GM12878 (cell line): ENCODE measurements at regions not wholly inside any gene's neighbourhood (a gene's known extent, or its start where the extent isn't known, plus 50 kb on each side); places are given as distances from the start of the nearest gene placed in this dataset.

Source experiments
- ATAC-seq: fragments of 200-7000 bp; cut with Tn5 transposase; 3 replicates; pipeline ENCODE4 v1.9.1; 2020; ENCODE audit warnings: mild to moderate bottlenecking, moderate library complexity
- BruUV-seq: library from RNA; stranded (reverse); fragments of 400-500 nt; replicated peaks from 2 replicates; lab custom pipeline; 2021; lab: Mats Ljungman, UMichigan
- CTCF ChIA-PET: fragments of 300-600 bp; sonication (Branson Sonifier 250); formaldehyde crosslinking; extraction: SDS; loops from one replicate; lab custom pipeline; 2021; ENCODE audit warnings: inconsistent platforms; lab: Yijun Ruan, JAX
- POLR2A ChIA-PET: fragments of 350-600 bp; formaldehyde crosslinking; extraction: SDS; loops from one replicate; lab custom pipeline; 2021; ENCODE audit warnings: inconsistent platforms; lab: Charles Lee
- RAD21 ChIA-PET: fragments of 300-600 bp; sonication (Branson Sonifier 250); formaldehyde crosslinking; loops from one replicate; lab custom pipeline; 2023; ENCODE audit warnings: antibody characterized with exemption; ENCODE audit not compliant: unreplicated experiment; lab: Charles Lee
- SMC1A ChIA-PET: fragments of 300-600 bp; sonication (Branson Sonifier 250); formaldehyde crosslinking; loops from one replicate; lab custom pipeline; 2023; ENCODE audit not compliant: unreplicated experiment, uncharacterized antibody; lab: Charles Lee
- DNase-seq: peaks from one replicate; pipeline ENCODE4 v3.0.0-alpha.2; 2011; ENCODE audit warnings: low read depth, low spot score
- FAIRE-seq: peaks from 3 replicates; lab custom pipeline; 2011; peaks lifted over from hg19 to GRCh38; lab: Jason Lieb, UNC
- H2AFZ ChIP-seq: 2 replicates; pipeline ENCODE4 v1.6.0; 2011; ENCODE audit warnings: low read depth, low read length, control low read depth; ENCODE audit not compliant: control insufficient read depth
- H3K27ac ChIP-seq: 2 replicates; pipeline ENCODE4 v1.5.1; 2011; ENCODE audit warnings: control low read depth; ENCODE audit not compliant: control insufficient read depth, insufficient read depth
- H3K27me3 ChIP-seq, 2 experiments: replicated peaks in 1 of 2; 2 replicates each; pipeline versions ENCODE4 v1.6.0 to v1.6.1; 2011; ENCODE audit warnings: low read length in 1 of 2; ENCODE audit not compliant: control insufficient read depth in 2 of 2, insufficient read depth in 2 of 2
- H3K36me3 ChIP-seq, 2 experiments: 2 replicates each; pipeline ENCODE4 v1.5.1; 2011; ENCODE audit warnings: low read length in 1 of 2; ENCODE audit not compliant: control insufficient read depth in 2 of 2, insufficient read depth in 2 of 2
- H3K4me1 ChIP-seq: 2 replicates; pipeline ENCODE4 v1.6.1; 2011; ENCODE audit warnings: mild to moderate bottlenecking, low read length, moderate library complexity, mixed read lengths; ENCODE audit not compliant: control insufficient read depth, insufficient read depth
- H3K4me2 ChIP-seq: 2 replicates; pipeline ENCODE4 v1.6.0; 2011; ENCODE audit warnings: control low read depth; ENCODE audit not compliant: control insufficient read depth, insufficient read depth
- H3K4me3 ChIP-seq: fragments of 200-600 bp; sonication (generic); 2 replicates; pipeline ENCODE4 v1.5.1; 2016
- H3K79me2 ChIP-seq: 2 replicates; pipeline ENCODE4 v1.6.0; 2011; ENCODE audit warnings: low read length; ENCODE audit not compliant: control insufficient read depth, insufficient read depth
- H3K9ac ChIP-seq: 2 replicates; pipeline ENCODE4 v1.8.0; 2011; ENCODE audit warnings: low read length, control low read depth, mixed read lengths; ENCODE audit not compliant: control insufficient read depth, insufficient read depth
- H3K9me3 ChIP-seq: replicated peaks from 3 replicates; pipeline ENCODE4 v1.5.1; 2011; ENCODE audit warnings: mild to moderate bottlenecking, low read length; ENCODE audit not compliant: control insufficient read depth, insufficient read depth
- H4K20me1 ChIP-seq: 2 replicates; pipeline ENCODE4 v1.6.0; 2011; ENCODE audit not compliant: control insufficient read depth, insufficient read depth
- TCF12 ChIP-seq: IDR thresholded peaks from 2 replicates; pipeline ENCODE4 v1.6.1; 2011; ENCODE audit warnings: low read depth, mild to moderate bottlenecking, low read length
- TCF3 ChIP-seq: IDR thresholded peaks from 2 replicates; pipeline ENCODE4 v1.6.1; 2012; ENCODE audit warnings: low read depth, mild to moderate bottlenecking, low read length, borderline replicate concordance; ENCODE audit not compliant: insufficient read depth
- WGBS: methylation state at CpG from one replicate; pipeline ENCODE4 v1.1.6; 2016; ENCODE audit warnings: low lambda C conversion rate; ENCODE audit not compliant: insufficient replicate concordance, insufficient coverage; ENCODE audit errors: missing lambda C conversion rate; 5-methylcytosine and 5-hydroxymethylcytosine counted together
- in situ Hi-C: fragments of 300-500 bp; cut with MboI; formaldehyde crosslinking; loops from 9 replicates; pipeline ENCODE4 v1.14.3; 2018; ENCODE audit warnings: mixed read lengths
- intact Hi-C: fragments of 100-400 bp; cut with micrococcal nuclease; formaldehyde crosslinking; loops from one replicate; pipeline ENCODE4 v1.14.2; 2022; ENCODE audit not compliant: unreplicated experiment

DNA sequence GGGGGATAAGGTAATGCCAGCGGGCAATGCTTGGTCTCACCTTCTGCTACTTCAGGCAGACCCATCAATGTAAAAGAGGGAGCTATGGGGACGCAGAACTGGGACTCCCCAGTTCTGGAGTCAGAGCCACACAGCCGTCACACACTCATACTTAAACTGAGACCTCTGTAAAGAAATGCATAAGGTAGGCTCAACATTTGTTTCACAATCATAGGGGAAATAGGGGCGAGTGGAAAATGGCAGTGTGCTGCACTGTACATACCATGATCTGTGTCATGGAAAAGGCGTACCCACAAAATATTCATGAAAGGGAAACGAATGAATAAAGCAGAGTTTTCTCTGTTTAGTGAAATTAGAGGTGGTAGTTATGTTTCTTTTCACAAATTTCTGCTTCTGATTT lies 318.0 kb upstream of the NPVF start:
- intact Hi-C loops: no loop called here
- RAD21 ChIA-PET: no interaction called here
- H3K9me3 ChIP-seq: no peaks in the 10 kb centered on the region
- CTCF ChIA-PET: no interaction called here
- ATAC-seq (no peak), DNase-seq (no peak), FAIRE-seq (no peak)
- H3K4me3 ChIP-seq: no peak overlapping the region
- no peak overlapping the region for H2AFZ ChIP-seq
- WGBS: 30% methylated on average over 6 of the region's 6 CpGs
- peaks cover 5 to 6% of the 10 kb centered on the region in 2 experiments for H3K27me3 ChIP-seq
- no peak overlapping the region for H3K9ac ChIP-seq
- no TSS peak for BruUV-seq
- no peak overlapping the region for H3K4me2 ChIP-seq
- no peaks in the 10 kb centered on the region for H4K20me1 ChIP-seq
- POLR2A ChIA-PET: no interaction called here
- no peaks in the 10 kb centered on the region for H3K36me3 ChIP-seq
- H3K79me2 ChIP-seq: no peaks in the 10 kb centered on the region
- in situ Hi-C loops: no loop called here
- no peaks in the 10 kb centered on the region for H3K4me1 ChIP-seq
- no peak overlapping the region for H3K27ac ChIP-seq
- SMC1A ChIA-PET: no interaction called here
- TF ChIP-seq TCF3: no peak
- TF ChIP-seq, all 136 proteins: peak for 0

DNA sequence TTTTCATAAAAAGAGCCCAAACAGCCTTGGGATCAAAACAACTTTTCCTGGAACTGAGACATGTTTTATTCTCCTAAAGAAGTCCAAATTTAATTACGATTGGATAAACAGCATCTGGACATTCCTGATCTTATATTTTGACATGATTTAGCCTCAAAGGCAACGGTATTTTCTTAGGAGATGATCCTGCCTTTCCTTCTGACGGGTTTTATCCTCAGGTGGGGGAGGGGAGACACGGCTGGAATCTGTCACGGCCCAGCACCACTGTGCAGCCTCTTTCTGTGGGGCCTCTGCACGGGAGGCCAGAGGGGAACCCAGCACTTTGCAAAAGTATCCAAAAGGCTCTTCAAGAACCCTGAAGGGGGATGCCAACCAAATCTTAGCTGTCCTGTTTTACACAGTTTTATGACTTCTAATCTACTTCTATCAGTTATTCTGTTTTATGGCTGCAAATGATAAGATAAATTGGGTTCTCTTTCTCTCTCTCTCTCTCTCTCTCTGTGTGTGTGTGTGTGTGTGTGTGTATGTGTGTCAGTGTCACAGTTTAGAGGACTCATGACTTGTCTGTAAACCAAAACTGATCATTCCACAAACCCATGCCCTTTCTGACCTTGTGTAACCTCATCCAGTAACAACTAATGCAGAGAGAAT lies 321.1 kb upstream of the NPVF start:
- Histone ChIP-seq H3K4me3 (no peak overlapping the region), H3K4me2 (no peak overlapping the region), H2AFZ (no peak overlapping the region), H3K9me3 (no peaks in the 10 kb centered on the region), H3K9ac (no peak overlapping the region), H3K79me2 (no peaks in the 10 kb centered on the region), H4K20me1 (no peaks in the 10 kb centered on the region), H3K36me3 (no peaks in the 10 kb centered on the region), H3K4me1 (no peaks in the 10 kb centered on the region), H3K27me3 (peaks cover 4 to 5% of the 10 kb centered on the region in 2 experiments), H3K27ac (no peak overlapping the region)
- DNase-seq (no peak), ATAC-seq (no peak), FAIRE-seq (no peak)
- intact Hi-C loops: no loop called here
- 4% methylated on average over 6 of the region's 6 CpGs for WGBS
- SMC1A ChIA-PET: no interaction called here
- CTCF ChIA-PET: no interaction called here
- no peak for TF ChIP-seq TCF12
- POLR2A ChIA-PET: no interaction called here
- RAD21 ChIA-PET: no interaction called here
- in situ Hi-C loops: no loop called here
- BruUV-seq: no TSS peak
